ENCODE measurements at regions not wholly inside any gene's neighbourhood (a gene's known extent, or its start where the extent isn't known, plus 50 kb on each side); places are given as distances from the start of the nearest gene placed in this dataset.

DNA sequence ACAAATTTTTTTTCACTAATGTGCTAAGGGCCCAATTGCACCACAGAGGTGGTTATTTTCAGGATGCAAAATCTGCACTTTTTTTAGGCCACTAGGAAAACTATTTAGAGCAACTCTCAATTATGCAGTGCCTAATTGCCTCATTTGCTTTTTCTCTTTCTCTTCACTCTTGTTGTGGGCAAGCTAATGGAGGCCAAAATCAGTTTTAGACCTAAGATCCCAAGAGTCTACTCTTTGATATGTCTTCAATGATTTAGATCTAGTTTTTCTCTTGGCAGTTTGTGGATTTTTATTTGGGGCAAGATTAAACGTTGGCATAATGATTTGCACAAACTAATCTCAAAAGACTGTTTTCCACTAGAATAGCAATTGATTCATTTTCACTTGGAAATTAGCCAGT is 1996.9 kb downstream of the LRRC4C start:
- DNase-seq, result no peak
- Histone ChIP-seq H3K9me3 (no peaks in the 10 kb centered on the region), H3K36me3 (no peaks in the 10 kb centered on the region), H3K27me3 (no peaks in the 10 kb centered on the region), H3K4me3 (no peak overlapping the region)

DNA sequence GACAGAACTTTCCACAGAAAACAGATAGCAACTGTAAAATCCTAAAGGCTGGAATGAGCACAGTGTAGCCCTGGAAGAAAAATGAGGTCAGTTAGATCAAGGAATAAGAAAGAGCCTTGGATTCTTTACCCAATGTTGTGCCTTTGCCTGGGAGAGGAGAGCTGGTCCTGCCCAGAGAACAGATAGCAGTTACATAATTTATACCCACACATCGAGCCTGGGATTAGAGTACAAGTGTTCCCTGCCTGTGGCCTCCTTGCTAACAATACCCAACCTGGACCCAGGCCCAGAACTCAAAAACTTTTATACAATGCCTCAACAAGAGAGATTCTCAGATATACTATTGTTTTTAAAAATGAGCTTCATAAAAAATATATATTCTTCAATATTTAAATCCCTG is 1998.4 kb downstream of the LRRC4C start:
- no peaks in the 10 kb centered on the region for H3K36me3 ChIP-seq
- no peaks in the 10 kb centered on the region for H3K27me3 ChIP-seq
- DNase-seq, result no peak
- no peak overlapping the region for H3K4me3 ChIP-seq
- H3K9me3 ChIP-seq, result no peaks in the 10 kb centered on the region

DNA sequence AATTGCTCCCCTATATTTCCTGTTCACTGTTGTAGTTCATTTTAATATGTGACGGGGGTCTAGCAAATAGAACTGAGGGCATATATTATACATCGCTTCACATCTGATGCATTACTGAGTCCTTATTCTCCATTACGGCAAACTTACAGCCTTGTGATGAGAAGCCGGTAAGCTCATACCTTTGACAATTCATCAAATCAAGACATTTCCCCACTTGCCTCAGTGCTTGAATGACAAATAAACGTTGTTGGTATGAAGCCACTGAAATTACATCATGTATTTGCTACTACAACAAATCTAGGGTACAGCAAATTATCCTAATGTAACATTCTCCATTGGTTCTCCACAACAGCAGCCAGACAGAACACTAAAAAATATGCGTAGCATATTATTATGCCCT is 1999.8 kb downstream of the LRRC4C start:
- Histone ChIP-seq H3K9me3 (no peaks in the 10 kb centered on the region), H3K4me3 (no peak overlapping the region), H3K36me3 (no peaks in the 10 kb centered on the region), H3K27me3 (no peaks in the 10 kb centered on the region)
- no peak for DNase-seq

DNA sequence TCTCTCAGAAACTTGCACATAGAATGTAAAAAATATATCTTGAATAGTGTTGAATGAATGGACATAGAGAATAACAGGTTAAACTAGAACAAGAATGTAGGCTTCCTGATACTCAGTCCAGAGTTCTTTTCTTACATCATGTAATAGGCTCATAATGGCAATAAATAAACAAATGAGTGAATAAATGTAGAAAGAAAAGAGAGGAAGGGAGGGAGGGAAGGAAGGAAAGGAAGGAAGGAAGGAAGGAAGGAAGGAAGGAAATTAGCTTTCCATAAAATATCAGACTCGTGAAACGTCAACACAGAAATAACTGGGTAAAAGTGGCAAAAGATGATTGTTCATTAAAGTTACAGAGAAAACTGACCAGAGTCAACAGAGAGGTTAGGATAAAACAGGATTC is 2001.0 kb downstream of the LRRC4C start:
- DNase-seq, result no peak
- H3K36me3 ChIP-seq, result no peaks in the 10 kb centered on the region
- H3K9me3 ChIP-seq, result no peaks in the 10 kb centered on the region
- H3K4me3 ChIP-seq, result no peak overlapping the region
- H3K27me3 ChIP-seq, result no peaks in the 10 kb centered on the region

DNA sequence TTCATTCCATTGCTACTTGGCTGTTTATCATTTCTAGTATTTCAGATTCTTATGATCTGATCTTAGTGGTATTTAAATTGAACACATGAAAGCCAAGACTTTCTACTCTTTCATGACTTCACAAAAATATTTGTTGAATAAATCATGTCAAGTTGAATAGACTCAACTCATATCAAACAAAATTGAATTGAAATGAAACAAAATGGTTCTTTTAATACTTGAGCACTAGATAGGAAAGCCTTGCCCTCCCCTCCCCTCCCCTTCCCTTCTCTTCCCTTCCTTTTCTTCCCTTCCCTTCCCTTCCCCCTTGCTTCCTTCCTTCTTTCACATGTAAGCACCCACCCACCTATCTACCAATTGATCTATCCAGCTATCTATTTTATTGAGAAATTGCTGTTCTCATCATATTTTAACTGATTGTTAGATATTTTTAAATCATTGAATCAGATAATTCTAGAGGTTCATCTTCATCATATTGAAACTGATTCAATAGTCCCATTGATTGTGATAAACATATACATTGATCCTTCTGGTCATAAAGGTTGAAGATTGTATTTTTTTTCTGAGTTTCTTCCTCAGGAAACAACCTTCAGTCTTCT is 2015.9 kb downstream of the LRRC4C start:
- Histone ChIP-seq H3K9me3 (peaks cover 5% of the 10 kb centered on the region; the same call in 1 of the 2 replicates), H3K36me3 (no peaks in the 10 kb centered on the region), H3K27me3 (no peaks in the 10 kb centered on the region), H3K4me3 (no peak overlapping the region)
- no peak for DNase-seq

DNA sequence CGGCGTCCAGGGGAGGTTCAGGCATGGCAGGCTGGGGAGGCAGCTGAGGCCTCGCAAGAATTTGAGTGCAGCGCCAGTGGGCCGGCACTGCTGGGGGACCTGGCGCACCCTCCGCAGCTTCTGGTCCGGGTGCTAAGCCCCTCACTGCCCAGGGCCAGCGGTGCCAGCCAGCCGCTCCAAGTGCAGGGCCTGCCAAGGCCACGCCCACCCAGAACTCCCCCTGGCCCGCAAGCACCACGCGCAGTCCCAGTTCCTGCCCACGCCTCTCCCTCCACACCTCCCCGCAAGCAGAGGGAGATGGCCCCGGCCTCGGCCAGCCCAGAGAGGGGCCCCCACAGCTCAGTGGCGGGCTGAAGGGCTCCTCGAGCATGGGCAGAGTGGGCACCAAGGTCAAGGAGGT is 2017.3 kb downstream of the LRRC4C start:
- Histone ChIP-seq H3K9me3 (peaks cover 5% of the 10 kb centered on the region; the same call in 1 of the 2 replicates), H3K27me3 (no peaks in the 10 kb centered on the region), H3K36me3 (no peaks in the 10 kb centered on the region), H3K4me3 (no peak overlapping the region)
- DNase-seq, result no peak

DNA sequence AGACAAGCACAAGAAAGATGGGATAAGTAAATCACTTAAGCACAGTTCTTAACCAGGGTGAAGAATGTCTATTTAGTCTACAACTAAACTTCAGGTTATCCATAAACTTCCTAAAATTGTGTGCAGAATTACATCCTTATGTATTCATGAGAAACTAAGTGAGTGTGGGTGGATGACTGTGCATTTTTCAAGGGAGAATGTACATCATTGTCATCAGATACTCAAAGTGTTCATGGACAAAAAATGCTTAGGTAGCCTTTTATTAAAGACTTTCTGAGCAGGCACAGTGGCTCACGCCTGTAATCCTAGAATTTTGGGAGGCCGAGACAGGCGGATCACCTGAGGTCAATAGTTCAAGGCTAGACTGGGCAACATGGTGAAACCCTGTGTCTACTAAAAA is 2023.8 kb downstream of the LRRC4C start:
- Histone ChIP-seq H3K27me3 (no peaks in the 10 kb centered on the region), H3K9me3 (no peaks in the 10 kb centered on the region), H3K36me3 (no peaks in the 10 kb centered on the region), H3K4me3 (no peak overlapping the region)
- no peak for DNase-seq

DNA sequence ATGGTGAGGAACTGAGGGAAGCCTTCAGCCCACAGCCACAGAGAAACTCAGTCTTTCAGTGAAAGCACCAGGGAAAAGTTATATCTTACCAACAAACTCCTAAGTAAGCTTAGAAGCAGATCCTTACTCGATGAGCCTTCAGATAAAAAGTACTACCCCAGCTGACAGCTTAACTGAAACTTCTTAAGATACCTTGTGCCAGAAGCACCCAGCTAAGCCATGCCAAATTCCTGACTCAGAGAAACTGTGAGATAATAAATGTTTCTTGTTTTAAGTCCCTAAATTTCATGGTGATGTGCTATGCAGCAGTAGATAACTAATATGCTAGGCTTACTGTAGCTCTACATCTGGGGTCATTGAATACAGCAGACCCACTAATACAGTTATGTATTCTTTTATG is 2025.0 kb downstream of the LRRC4C start:
- Histone ChIP-seq H3K36me3 (no peaks in the 10 kb centered on the region), H3K9me3 (no peaks in the 10 kb centered on the region), H3K4me3 (no peak overlapping the region), H3K27me3 (no peaks in the 10 kb centered on the region)
- DNase-seq, result peak; percentile 48

DNA sequence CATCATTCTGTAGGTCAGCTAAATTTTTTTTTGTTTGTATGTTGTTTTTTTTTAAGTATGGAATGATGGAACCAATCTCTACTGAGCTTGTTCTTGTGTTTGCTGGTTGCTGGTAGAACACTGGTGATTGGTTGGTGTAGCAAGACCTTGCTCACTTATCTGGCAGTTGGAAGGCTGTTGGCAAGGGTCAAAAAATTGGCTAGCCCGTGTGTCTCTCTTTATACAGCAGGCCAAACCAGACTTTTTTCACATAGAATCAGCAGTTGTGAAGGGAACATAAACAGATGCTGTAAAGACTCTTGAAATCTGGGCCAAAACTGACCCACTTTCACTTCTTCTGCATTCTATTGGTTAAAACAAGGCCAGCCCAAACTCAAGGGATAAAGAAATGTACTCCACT is 2026.5 kb downstream of the LRRC4C start:
- peak; percentile 29 for DNase-seq
- Histone ChIP-seq H3K36me3 (no peaks in the 10 kb centered on the region), H3K9me3 (no peaks in the 10 kb centered on the region), H3K27me3 (no peaks in the 10 kb centered on the region), H3K4me3 (no peak overlapping the region)

DNA sequence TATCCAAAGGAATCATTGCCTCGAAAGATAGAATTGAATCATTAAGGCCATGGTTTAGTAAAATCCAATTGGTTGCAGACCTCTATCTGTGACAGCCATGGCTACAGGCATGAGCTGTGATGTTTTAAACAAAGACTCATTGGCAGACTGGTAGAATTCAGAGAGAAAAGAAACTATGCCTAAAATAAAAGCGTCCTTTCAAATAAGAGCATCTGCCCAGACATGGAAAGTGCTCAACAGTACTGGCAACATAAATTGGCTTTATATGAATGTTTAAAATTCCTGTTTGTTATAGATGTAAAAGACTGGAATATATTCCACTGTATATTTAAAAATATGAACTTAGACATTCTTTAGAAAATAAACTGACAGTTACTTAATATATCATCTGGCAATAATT is 2034.2 kb downstream of the LRRC4C start:
- Histone ChIP-seq H3K9me3 (no peaks in the 10 kb centered on the region), H3K4me3 (no peak overlapping the region), H3K36me3 (no peaks in the 10 kb centered on the region), H3K27me3 (no peaks in the 10 kb centered on the region)
- no peak for DNase-seq

DNA sequence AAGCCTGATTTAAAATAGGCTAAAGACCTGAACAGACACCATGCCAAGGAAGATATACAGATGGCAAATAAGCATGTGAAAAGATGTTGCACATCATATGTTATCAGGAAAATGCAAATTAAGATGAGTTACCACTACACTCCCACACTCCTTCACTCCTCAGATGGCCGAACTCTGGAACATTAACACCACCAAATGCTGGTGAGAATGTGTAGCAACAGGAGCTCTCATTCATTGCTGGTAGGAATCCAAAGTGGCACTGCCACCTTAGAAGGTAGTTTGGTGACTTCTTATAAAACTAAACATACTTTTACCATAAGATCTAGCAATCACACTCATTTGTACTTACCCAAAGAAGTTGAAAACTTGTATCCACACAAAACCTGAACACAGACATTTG is 2047.3 kb downstream of the LRRC4C start:
- Histone ChIP-seq H3K9me3 (no peaks in the 10 kb centered on the region; the same call in 1 of the 2 replicates), H3K27me3 (no peaks in the 10 kb centered on the region), H3K4me3 (no peak overlapping the region), H3K36me3 (no peaks in the 10 kb centered on the region)
- DNase-seq, result no peak

DNA sequence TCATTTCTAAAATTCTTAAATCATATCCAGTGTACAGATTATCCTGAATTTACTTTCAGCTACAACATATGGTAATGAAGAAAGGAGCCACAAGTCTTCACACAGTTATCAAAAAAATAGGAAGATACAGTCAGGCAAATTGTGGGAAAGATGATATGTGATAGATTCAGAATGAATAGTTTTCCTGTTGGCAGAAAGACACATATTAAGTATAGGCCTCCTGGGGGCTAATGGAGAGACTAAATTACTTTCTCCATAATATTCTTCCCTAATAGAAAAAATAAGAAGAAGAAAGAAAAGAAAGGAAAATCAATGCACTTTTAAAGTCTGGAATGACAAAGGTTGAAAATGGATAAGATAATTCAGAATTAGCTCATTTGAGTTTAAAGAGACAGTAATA is 2073.5 kb downstream of the LRRC4C start:
- Histone ChIP-seq H3K27me3 (no peaks in the 10 kb centered on the region), H3K9me3 (peaks cover 7% of the 10 kb centered on the region; the same call in 1 of the 2 replicates), H3K4me3 (no peak overlapping the region), H3K36me3 (no peaks in the 10 kb centered on the region)
- no peak for DNase-seq

DNA sequence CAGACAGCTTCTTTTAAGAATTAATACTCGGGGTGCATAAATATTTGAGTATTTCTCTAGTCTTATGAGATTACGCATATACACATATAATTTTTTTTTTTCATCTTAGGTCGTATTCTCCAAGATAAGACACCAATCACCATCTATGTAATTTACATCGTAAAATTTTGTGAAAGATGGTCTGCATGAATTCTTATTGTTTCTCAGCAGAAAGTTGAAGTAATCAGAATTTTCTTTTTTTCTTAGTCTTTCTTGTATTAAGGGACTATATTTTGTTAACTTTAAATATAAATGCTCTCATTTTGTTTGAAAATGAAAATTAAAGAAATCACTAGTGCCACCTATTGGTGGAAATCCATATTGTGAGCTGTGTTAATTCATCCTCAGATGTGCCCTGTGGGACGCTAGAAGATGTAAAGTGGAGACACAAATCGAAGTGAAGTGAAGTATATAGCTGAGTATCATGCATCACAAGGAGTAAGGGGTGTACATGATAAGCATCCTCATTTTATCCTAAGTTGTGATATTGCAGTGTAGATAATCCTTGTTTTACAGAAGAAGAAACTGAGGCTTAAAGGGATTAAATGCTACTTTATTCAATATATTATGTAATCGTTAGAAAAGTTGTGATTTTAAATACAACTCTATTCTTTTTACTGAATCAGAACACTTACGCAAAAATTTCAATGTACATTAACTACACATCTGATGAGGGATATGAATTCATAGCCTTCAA is 2084.3 kb downstream of the LRRC4C start:
- H3K9me3 ChIP-seq, result 0 out of 2 replicates have a peak, but pooled peaks cover 2% of the 10 kb centered on the region
- DNase-seq, result no peak
- H3K27me3 ChIP-seq, result no peaks in the 10 kb centered on the region
- H3K4me3 ChIP-seq, result no peak overlapping the region
- H3K36me3 ChIP-seq, result no peaks in the 10 kb centered on the region

DNA sequence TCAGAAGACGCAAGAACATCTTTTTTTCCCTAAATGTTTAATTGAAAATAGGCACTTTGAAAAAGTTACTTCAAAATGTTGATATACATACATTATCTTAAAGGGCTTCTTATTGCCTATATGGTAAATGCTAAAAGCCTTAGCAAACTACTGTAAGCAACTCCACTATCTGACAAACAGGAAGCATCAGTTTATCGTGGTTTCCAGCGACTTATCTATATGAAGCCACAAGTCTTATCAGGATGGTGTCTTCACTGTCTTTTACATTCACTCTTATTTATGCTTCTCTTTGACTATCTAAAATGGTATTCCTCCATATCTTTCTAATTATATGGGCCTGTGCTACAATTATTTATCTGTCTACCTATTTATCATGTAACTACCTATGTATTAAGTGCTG is 2091.9 kb downstream of the LRRC4C start:
- H3K9me3 ChIP-seq, result peaks cover 2% of the 10 kb centered on the region; the same call in 1 of the 2 replicates
- no peaks in the 10 kb centered on the region for H3K27me3 ChIP-seq
- no peak for DNase-seq
- no peaks in the 10 kb centered on the region for H3K36me3 ChIP-seq
- no peak overlapping the region for H3K4me3 ChIP-seq

DNA sequence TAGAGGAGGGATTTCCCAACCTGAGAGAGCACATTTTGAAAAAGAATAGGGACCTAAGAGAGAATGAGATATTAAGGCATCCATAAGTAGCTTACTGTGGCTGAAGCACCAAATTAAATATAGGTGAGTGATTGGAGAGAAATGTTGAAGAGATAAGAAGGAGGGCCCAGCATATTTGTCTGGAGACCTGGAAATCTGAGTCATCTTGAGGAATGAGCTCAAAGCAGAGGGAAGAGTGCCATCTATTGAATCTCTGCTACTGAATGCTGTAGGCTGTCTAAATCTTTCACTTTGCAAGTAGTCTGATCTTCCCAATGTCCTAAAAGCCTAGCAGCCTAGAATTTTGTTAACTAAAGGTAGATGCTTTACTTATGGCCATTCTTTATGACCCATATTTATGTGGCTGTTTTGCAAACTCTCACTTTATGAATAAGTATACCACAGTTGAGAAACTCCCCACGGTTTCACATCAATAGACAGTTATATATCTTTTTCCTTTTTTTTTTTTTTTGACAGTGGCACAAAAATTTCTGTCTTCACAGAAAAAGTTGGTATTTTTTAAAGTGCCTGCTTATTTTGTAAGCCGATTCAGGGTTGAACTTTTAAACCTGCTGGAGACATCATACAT is 2093.5 kb downstream of the LRRC4C start:
- H3K9me3 ChIP-seq, result no peaks in the 10 kb centered on the region; the same call in 1 of the 2 replicates
- DNase-seq, result peak; percentile 9
- no peak overlapping the region for H3K4me3 ChIP-seq
- no peaks in the 10 kb centered on the region for H3K36me3 ChIP-seq
- no peaks in the 10 kb centered on the region for H3K27me3 ChIP-seq

DNA sequence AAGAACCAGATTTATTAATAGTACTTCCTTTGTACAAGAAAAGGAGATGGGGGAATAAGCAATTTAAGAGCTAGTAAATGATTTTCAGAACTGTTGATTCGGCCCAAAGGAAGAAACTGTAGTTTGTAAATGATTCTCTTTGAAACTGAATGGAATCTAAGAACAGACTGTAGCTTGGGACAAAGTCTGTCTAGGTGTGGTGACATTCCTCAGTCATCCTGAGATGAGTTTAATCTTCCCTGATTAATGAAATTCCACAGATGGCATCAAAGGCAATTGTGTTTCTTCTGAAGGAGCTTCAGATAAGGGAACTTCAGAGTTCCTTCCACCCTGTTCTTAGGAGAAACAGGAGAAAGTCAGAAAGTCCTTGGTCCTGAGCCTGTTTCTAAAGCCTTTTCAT is 2095.9 kb downstream of the LRRC4C start:
- H3K4me3 ChIP-seq, result no peak overlapping the region
- peaks cover 11% of the 10 kb centered on the region for H3K9me3 ChIP-seq
- H3K27me3 ChIP-seq, result no peaks in the 10 kb centered on the region
- DNase-seq, result no peak
- H3K36me3 ChIP-seq, result no peaks in the 10 kb centered on the region

DNA sequence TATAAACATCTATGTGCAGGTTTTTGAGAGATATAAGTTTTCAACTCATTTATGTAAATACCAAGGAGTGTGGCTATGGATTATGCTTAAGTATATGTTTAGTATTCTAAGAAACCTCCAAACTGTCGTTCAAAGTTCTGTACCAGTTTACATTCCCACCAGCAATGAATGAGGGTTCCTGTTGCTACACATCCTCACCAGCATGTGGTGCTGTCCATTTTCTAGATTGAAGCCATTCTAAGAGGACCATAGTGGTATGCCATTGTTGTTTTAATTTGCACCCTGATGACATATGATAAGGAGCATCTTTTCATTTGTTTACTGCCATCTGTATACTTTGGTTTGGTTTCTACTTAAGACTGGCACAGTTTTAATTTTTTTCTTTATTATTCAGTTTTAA is 2097.9 kb downstream of the LRRC4C start:
- H3K4me3 ChIP-seq, result no peak overlapping the region
- no peaks in the 10 kb centered on the region for H3K27me3 ChIP-seq
- no peaks in the 10 kb centered on the region for H3K36me3 ChIP-seq
- no peak for DNase-seq
- peaks cover 11% of the 10 kb centered on the region for H3K9me3 ChIP-seq
